Endothelial cell of umbilical vein (primary cell): ENCODE measurements at regions not wholly inside any gene's neighbourhood (a gene's known extent, or its start where the extent isn't known, plus 50 kb on each side); places are given as distances from the start of the nearest gene placed in this dataset.

Source experiments
- BruUV-seq: library from RNA; stranded (reverse); fragments of 400-500 nt; replicated peaks from 2 replicates; lab custom pipeline; 2021; lab: Mats Ljungman, UMichigan
- CTCF ChIA-PET: fragments of 300-600, 350-600 bp; sonication (Branson Sonifier 250); formaldehyde crosslinking; loops from one replicate; lab custom pipeline; 2021; ENCODE audit warnings: antibody characterized with exemption, inconsistent platforms; lab: Charles Lee
- POLR2A ChIA-PET: fragments of 300-600, 350-600 bp; sonication (Branson Sonifier 250); formaldehyde crosslinking; loops from one replicate; lab custom pipeline; 2021; ENCODE audit warnings: antibody characterized with exemption, inconsistent platforms; lab: Charles Lee
- DNase-seq: peaks from one replicate; pipeline ENCODE4 v3.0.0-alpha.2; 2011; ENCODE audit warnings: low read depth, low spot score
- FAIRE-seq: peaks from 2 replicates; lab custom pipeline; 2011; peaks lifted over from hg19 to GRCh38; lab: Jason Lieb, UNC
- H2AFZ ChIP-seq: 2 replicates; pipeline ENCODE4 v1.6.0; 2012; ENCODE audit warnings: low read depth, low read length, control low read depth, inconsistent platforms
- H3K27ac ChIP-seq: 2 replicates; pipeline ENCODE4 v1.5.1; 2011; ENCODE audit warnings: low read depth, mild to moderate bottlenecking, control low read depth, low read length, moderate library complexity; ENCODE audit not compliant: insufficient read depth
- H3K27me3 ChIP-seq, 2 experiments: 2 replicates each; pipeline versions ENCODE4 v1.6.0 to v1.6.1; 2011; ENCODE audit warnings: low read length in 2 of 2, mixed read lengths in 1 of 2; ENCODE audit not compliant: control insufficient read depth in 2 of 2, insufficient read depth in 2 of 2
- H3K36me3 ChIP-seq, 2 experiments: 2 replicates in 1 of 2; 3 replicates in 1 of 2; pipeline ENCODE4 v1.5.1; 2011; ENCODE audit warnings: low read length in 2 of 2, mild to moderate bottlenecking in 1 of 2, moderate library complexity in 1 of 2; ENCODE audit not compliant: control insufficient read depth in 2 of 2, insufficient read depth in 2 of 2; ENCODE audit errors: extremely low read depth in 1 of 2
- H3K4me1 ChIP-seq: 3 replicates; pipeline ENCODE4 v1.5.1; 2011; ENCODE audit warnings: mild to moderate bottlenecking, low read length; ENCODE audit not compliant: control insufficient read depth, insufficient read depth; ENCODE audit errors: extremely low read depth
- H3K4me2 ChIP-seq: 2 replicates; pipeline ENCODE4 v1.6.1; 2011; ENCODE audit warnings: low read length, control low read depth, mixed read lengths; ENCODE audit not compliant: insufficient read depth
- H3K4me3 ChIP-seq, 3 experiments: fragments of 200-600 bp in 1 of 3; sonication (generic), shearing (Covaris generic) in 1 of 3; replicated peaks in 1 of 3; 2 replicates each; pipeline ENCODE4 v1.5.1; 2011 to 2016; ENCODE audit warnings: control low read depth in 3 of 3, low read length in 3 of 3, mild to moderate bottlenecking in 2 of 3, inconsistent platforms in 1 of 3, low read depth in 1 of 3, moderate library complexity in 1 of 3; ENCODE audit not compliant: insufficient read depth in 1 of 3
- H3K79me2 ChIP-seq: 2 replicates; pipeline ENCODE4 v1.6.0; 2012; ENCODE audit warnings: low read length, inconsistent platforms; ENCODE audit not compliant: control insufficient read depth, insufficient read depth
- H3K9ac ChIP-seq: replicated peaks from 2 replicates; pipeline ENCODE3; 2011; ENCODE audit warnings: low read length, control low read depth; ENCODE audit not compliant: insufficient read depth; ENCODE audit errors: extremely low read depth
- H3K9me1 ChIP-seq: replicated peaks from 3 replicates; pipeline ENCODE4 v1.6.0; 2011; ENCODE audit warnings: mild to moderate bottlenecking, low read length; ENCODE audit not compliant: control insufficient read depth, insufficient read depth; ENCODE audit errors: extremely low read depth
- H3K9me3 ChIP-seq: replicated peaks from 2 replicates; pipeline ENCODE4 v1.5.1; 2012; ENCODE audit warnings: low read length, inconsistent platforms; ENCODE audit not compliant: control insufficient read depth, insufficient read depth
- H4K20me1 ChIP-seq: replicated peaks from 2 replicates; pipeline ENCODE3; 2011; ENCODE audit warnings: mild to moderate bottlenecking, low read length; ENCODE audit not compliant: control insufficient read depth, insufficient read depth; ENCODE audit errors: extremely low read depth
- CTCF ChIP-seq, 2 donors: IDR thresholded peaks; 1 replicate in 1 of 2; 2 replicates in 1 of 2; pipeline ENCODE4 v1.5.1; 2011; ENCODE audit warnings: low read length in 2 of 2, mild to moderate bottlenecking in 2 of 2, moderate library complexity in 2 of 2, control low read depth in 1 of 2, inconsistent platforms in 1 of 2, low read depth in 1 of 2; ENCODE audit not compliant: insufficient read depth in 1 of 2; ENCODE audit errors: extremely low read depth in 1 of 2
- EZH2 ChIP-seq: IDR thresholded peaks from 2 replicates; pipeline ENCODE4 v1.6.1; 2012; ENCODE audit warnings: borderline replicate concordance, low read depth, mild to moderate bottlenecking, moderate library complexity, low read length, inconsistent platforms; ENCODE audit not compliant: severe bottlenecking
- FOS ChIP-seq: IDR thresholded peaks from 2 replicates; pipeline ENCODE4 v1.6.1; 2011; ENCODE audit warnings: mild to moderate bottlenecking, low read length, moderate library complexity, borderline replicate concordance; ENCODE audit not compliant: insufficient read depth
- GATA2 ChIP-seq: IDR thresholded peaks from 2 replicates; pipeline ENCODE4 v1.7.0; 2011; ENCODE audit warnings: low read depth, mild to moderate bottlenecking, moderate library complexity, mixed read lengths, low read length; ENCODE audit not compliant: insufficient read length, insufficient read depth
- JUN ChIP-seq: IDR thresholded peaks from 2 replicates; pipeline ENCODE4 v1.6.1; 2011; ENCODE audit warnings: borderline replicate concordance, low read depth; ENCODE audit not compliant: insufficient read length, insufficient read depth
- MAX ChIP-seq: IDR thresholded peaks from 2 replicates; pipeline ENCODE4 v1.6.1; 2011; ENCODE audit not compliant: insufficient read depth, insufficient read length
- MYC ChIP-seq: IDR thresholded peaks from one replicate; pipeline ENCODE4 v1.6.1; 2011; ENCODE audit warnings: mild to moderate bottlenecking, low read depth, low read length
- POLR2A ChIP-seq: IDR thresholded peaks from 2 replicates; pipeline ENCODE4 v1.6.1; 2012; ENCODE audit warnings: low read depth, mild to moderate bottlenecking, control low read depth, low read length
- POLR2AphosphoS5 ChIP-seq: IDR thresholded peaks from 2 replicates; pipeline ENCODE4 v1.6.1; 2012; ENCODE audit warnings: low read depth, mild to moderate bottlenecking, control low read depth, low read length, moderate library complexity; ENCODE audit not compliant: insufficient read depth
- dilution Hi-C: fragments of 300-500 bp; cut with MboI; formaldehyde crosslinking; loops from one replicate; pipeline ENCODE4 v1.15.0; 2019; ENCODE audit warnings: low sequenced_read_pairs; ENCODE audit not compliant: extremely low pct_ligation_motif_present
- intact Hi-C: fragments of 100-400 bp; cut with micrococcal nuclease; formaldehyde crosslinking; loops from one replicate; pipeline ENCODE4 v1.10.0; 2022

GRCh38 chr16:79419148-79419547 lies 181.4 kb downstream of the MAF start:
- dilution Hi-C loops: no loop called here
- no peak for DNase-seq
- Histone ChIP-seq H2AFZ (no peak overlapping the region), H3K27ac (no peak overlapping the region), H3K4me2 (no peak overlapping the region), H3K9ac (no peak overlapping the region), H3K4me3 (no peak overlapping the region), H4K20me1 (no peaks in the 10 kb centered on the region), H3K79me2 (no peaks in the 10 kb centered on the region), H3K27me3 (no peaks in the 10 kb centered on the region), H3K36me3 (no peaks in the 10 kb centered on the region), H3K9me3 (peaks cover 5% of the 10 kb centered on the region), H3K9me1 (no peaks in the 10 kb centered on the region), H3K4me1 (no peaks in the 10 kb centered on the region)
- ChIA-PET POLR2A (no interaction called here), CTCF (no interaction called here)
- intact Hi-C loops: no loop called here
- no peak for FAIRE-seq
- TF ChIP-seq MYC: no peak
- BruUV-seq: no TSS peak

- H3K27ac ChIP-seq: no peak overlapping the region
- H3K4me2 ChIP-seq: no peak overlapping the region
- ChIA-PET POLR2A (no interaction called here), CTCF (no interaction called here)
- BruUV-seq: no TSS peak
- no peaks in the 10 kb centered on the region for H4K20me1 ChIP-seq
- H3K9ac ChIP-seq: no peak overlapping the region
- no peaks in the 10 kb centered on the region for H3K9me1 ChIP-seq
- peaks cover 5% of the 10 kb centered on the region for H3K9me3 ChIP-seq
- no peaks in the 10 kb centered on the region for H3K36me3 ChIP-seq
- TF ChIP-seq FOS (no peak), POLR2A (no peak), POLR2AphosphoS5 (no peak), EZH2 (no peak), GATA2 (no peak), MAX (no peak), CTCF (IDR thresholded peaks at IDR 0.05; ENCODE audit: extremely low read depth in 1 of 2, insufficient read depth in 1 of 2, low read depth in 1 of 2, low read length in 2 of 2) (no peak), JUN (no peak), MYC (no peak)
- no peak overlapping the region for H3K4me3 ChIP-seq
- H3K27me3 ChIP-seq: no peaks in the 10 kb centered on the region
- intact Hi-C loops: no loop called here
- H2AFZ ChIP-seq: no peak overlapping the region
- no peak for FAIRE-seq
- H3K79me2 ChIP-seq: no peaks in the 10 kb centered on the region
- dilution Hi-C loops: no loop called here
- no peaks in the 10 kb centered on the region for H3K4me1 ChIP-seq
- DNase-seq: no peak
Measured at GRCh38 chr16:79417601-79418008, 182.9 kb downstream of the MAF start.
